T-helper 1 cell (primary cell): ENCODE measurements at regions not wholly inside any gene's neighbourhood (a gene's known extent, or its start where the extent isn't known, plus 50 kb on each side); places are given as distances from the start of the nearest gene placed in this dataset.
"Not testable (repeated sequence)": the region's sequence is repeated elsewhere in the genome, so short reads cannot be mapped to it uniquely, and the experiment has no call there.

Experiments used
- DNase-seq, 5 donors: peaks; one replicate each; pipeline ENCODE4 v3.0.0-alpha.2; 2012 to 2020

- peak in 1 of 5 donors; percentile 63 for DNase-seq
These were observed 152.1 kb upstream of the SMLR1 start for GRCh38 chr6:130675072-130675471.

GRCh38 chr6:130676077-130676772 lies 151.0 kb upstream of the SMLR1 start:
- no peak for DNase-seq

- DNase-seq: no peak
These were observed 150.4 kb upstream of the SMLR1 start for GRCh38 chr6:130676773-130677144.

GRCh38 chr6:130677312-130677711 lies 149.9 kb upstream of the SMLR1 start:
- peak in 1 of 5 donors; percentile 34 for DNase-seq

DNA sequence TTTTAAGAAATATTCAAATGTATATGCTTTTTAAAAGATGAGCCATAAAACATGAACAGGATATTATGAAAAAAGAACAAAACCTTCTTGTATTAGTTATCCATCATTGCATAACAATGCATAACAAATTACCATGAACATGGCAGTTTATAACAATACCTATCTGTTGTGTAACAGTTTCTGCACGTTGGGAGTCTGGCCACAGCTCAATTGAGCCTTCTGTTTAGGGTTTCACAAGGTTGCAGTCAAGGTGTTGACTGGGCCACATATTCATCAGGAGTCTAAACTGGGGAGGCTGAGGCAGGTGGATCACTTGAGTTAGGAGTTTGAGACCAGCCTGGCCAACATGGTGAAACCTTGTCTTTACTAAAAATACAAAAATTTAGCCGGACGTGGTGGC lies 149.4 kb upstream of the SMLR1 start:
- no peak for DNase-seq

DNA sequence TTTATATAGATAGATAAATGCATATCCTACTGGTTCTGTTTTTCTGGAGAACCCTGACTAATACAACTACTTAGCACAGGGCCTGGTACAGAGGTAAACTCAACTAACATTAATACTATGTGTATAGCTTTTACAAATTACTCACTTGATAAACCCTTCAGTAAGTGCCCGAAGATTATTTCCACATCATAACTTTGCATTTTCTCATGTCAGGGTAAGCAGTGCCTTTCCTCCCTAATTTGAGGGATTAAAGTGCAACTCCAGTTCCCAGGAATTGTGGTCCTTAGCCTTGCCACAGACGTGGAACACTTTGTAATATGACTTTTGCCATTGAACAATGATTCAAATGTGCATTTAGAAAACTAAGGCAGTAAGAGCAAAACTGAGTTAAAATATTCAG lies 147.5 kb upstream of the SMLR1 start:
- DNase-seq: no peak

GRCh38 chr6:130680116-130680515 lies 147.1 kb upstream of the SMLR1 start:
- DNase-seq: no peak

DNA sequence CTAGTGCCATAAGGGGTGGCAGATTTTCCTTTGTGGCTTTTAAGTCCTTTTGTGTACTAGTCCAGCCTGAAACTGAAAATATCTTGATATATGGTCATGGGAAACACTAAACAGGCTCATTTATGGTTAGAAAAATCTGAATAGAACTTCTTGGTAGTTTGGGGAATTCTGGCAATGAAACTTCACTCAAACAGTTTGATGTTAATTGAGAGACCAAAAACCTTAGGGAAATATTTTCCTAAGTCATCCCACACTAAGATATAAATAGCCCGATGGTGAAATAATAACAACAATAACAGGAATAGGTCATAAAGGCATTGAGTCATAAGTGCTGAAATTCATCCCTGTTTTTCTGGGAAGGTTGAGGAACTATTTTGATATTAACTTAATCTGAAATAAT lies 146.2 kb upstream of the SMLR1 start:
- no peak for DNase-seq

GRCh38 chr6:130682066-130682465 lies 145.1 kb upstream of the SMLR1 start:
- no peak for DNase-seq

GRCh38 chr6:130683761-130684517 lies 143.3 kb upstream of the SMLR1 start:
- DNase-seq: no peak

GRCh38 chr6:130692659-130693058 lies 134.5 kb upstream of the SMLR1 start:
- no peak for DNase-seq

- DNase-seq: no peak
These were observed 133.3 kb upstream of the SMLR1 start for GRCh38 chr6:130693944-130694343.

DNA sequence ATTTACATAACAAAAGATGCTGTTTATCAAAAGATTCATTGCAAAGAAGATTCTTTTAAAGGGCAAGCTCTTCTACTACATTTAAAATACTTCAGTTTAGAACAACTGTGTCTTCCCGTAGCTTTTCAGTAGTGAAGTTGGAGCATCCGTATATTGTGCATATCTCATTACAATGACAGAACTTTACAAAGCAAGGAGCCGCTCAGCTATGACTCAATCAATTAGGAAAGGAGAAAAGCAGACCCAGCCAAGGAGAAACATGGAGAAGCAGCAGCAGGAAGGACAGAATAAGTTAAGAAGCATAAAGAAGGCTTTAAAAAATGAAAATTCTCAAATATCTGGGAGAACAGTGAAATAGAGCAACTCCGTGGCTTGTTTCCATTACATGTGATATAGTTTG lies 132.6 kb upstream of the SMLR1 start:
- DNase-seq: no peak

- no peak for DNase-seq
These were observed 130.4 kb upstream of the SMLR1 start for GRCh38 chr6:130696806-130697205.

- DNase-seq: no peak
These were observed 129.8 kb upstream of the SMLR1 start for GRCh38 chr6:130697271-130697994.

DNA sequence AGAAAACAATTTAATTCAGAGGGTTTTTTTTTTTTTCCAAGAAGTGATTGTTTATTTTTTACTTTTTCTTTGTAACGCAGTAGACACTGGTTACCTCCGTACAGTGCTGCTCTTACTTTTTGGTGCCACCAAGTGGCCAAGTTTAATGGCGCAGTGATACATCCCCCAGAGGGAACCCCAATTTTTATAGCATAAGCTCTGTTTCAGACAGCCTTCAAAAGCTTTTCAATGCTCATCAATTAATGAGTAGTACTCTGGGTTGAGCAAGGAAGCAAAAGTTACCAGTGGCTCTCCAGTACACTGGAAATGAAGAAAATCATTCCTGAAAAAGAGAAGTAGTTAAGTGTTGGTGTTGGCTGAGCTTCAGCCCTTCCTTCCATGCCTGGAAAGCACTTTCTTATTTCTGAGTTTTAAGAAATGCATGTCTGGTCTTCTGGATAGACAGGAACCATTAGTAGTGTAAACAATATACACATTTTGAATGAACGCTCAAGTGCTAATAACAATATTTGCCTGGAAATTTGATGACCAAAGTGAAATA lies 129.1 kb upstream of the SMLR1 start:
- peak in 4 of 5 donors; percentile 9 to 80 (median 26) for DNase-seq

- DNase-seq: no peak
These were observed 127.5 kb upstream of the SMLR1 start for GRCh38 chr6:130699742-130700141.

DNA sequence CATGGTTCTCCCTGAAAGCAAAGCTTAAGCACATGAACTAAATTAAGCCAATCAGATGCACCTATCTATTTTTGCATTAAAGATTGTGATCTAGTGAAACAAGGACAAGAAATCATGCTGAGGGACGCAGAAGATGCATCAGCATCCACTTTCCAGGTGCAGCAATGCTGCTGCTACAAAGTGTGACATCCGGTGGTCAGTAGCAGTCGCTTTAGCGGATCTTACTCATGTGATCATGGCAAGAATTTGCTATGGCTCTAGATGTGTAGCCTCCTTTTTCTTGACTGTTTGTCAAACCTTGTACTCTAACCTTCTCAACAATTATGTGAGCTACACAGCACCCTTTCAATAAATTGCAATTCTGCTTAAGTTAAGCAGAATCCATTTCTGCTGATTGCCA lies 126.8 kb upstream of the SMLR1 start:
- DNase-seq: no peak

- DNase-seq: no peak
These were observed 118.9 kb upstream of the SMLR1 start for GRCh38 chr6:130708338-130708737.

DNA sequence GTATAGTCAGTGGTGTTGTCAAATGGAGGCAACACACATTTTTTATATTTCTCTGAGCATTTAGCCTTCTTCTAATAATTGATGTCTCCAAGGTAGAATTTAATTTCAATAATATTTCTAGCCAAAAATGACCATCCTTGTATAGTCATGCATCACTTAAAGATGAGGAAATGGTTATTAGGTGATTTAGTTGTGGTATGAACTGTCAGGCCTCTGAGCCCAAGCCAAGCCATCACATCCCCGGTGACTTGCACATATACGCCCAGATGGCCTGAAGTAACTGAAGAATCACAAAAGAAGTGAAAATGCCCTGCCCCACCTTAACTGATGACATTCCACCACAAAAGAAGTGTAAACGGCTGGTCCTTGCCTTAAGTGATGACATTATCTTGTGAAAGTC lies 115.6 kb upstream of the SMLR1 start:
- not testable (repeated sequence) for DNase-seq

DNA sequence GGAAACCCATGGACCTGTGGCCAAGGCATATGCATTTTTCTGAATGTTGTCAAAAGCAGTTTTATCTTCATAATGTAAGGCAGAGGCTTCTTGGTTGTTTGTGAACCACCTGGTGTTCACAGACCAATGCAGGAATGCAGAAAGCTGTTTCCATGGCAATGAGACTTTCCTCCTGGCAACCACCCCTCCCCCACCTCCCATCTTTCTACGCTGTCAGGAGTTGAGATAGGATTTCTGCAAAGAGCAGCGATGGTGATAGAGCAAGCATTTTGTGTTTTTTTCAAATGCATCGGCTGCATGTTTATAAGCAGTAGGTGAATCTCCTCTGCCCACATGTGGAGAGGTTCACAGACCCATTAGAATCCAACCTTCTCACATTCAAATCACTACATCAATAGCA lies 114.1 kb upstream of the SMLR1 start:
- DNase-seq: no peak

DNA sequence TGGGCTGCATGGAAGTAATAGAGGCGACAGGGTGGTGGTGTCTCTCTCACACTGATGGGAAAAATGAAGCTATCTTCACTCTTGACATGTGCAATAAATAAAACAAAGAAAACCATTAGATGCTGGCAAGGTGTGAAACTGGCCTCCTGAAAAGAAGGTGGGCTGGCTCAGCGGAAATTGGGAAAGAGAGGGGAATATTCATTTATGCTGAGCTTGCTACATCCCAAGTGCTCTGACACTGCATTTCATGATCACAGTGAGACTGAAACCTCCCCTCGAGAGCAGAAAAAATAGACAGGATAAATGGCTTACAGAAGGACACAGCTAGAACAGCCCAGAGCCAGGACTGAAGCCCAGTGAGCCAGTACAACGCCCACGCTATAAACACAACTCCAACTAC lies 112.1 kb upstream of the SMLR1 start:
- no peak for DNase-seq

DNA sequence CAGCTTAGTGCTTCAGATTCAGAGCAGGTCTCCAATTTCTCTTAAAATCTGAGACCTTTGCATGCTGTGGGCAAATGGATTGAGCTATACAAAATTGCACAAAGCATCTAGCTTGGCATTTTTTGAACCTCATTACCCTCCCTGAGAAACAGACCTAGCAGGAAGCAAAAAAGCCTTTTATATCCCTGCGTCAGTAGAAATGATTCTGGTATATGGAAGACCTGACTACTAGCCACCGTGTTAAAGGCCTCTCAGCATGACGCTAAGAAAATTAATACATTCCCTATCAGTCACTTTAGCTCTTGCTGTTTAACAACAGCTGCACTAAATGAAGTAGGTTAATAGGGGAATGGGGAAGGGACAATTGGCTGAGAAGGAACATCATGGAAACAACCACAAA lies 110.7 kb upstream of the SMLR1 start:
- DNase-seq: no peak

DNA sequence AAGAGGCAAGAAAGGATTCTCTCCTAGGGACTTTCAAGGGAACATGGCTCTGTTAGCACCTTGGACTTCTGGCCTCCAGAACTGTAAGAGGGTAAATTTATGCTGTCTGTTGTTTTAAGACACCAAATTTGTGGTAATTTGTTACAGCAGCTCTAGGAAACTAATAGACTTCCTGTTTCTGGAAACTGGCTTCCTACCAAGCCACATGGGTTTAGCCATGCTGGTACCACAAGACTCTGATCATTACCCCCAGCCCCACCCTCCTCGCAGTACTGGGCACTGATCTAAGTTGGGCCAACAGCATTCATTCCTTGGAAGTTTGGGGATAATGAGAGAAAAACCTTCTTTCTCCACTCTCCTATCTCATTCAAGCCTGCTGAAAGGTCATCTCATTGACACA lies 109.5 kb upstream of the SMLR1 start:
- peak in 1 of 5 donors; percentile 47 for DNase-seq
